ENCODE measurements at regions not wholly inside any gene's neighbourhood (a gene's known extent, or its start where the extent isn't known, plus 50 kb on each side); places are given as distances from the start of the nearest gene placed in this dataset.
"Not testable (repeated sequence)": the region's sequence is repeated elsewhere in the genome, so short reads cannot be mapped to it uniquely, and the experiment has no call there.

GRCh38 chrX:139360356-139360755 is 170.2 kb upstream of the F9 start:
- no peak for TF ChIP-seq POLR2AphosphoS5 (IDR thresholded peaks at IDR 0.05; ENCODE audit: borderline replicate concordance, low read depth, low read length)
- no peak for TF ChIP-seq EZH2 (IDR thresholded peaks at IDR 0.05)
- TF ChIP-seq FOXP2 (optimal IDR thresholded peaks at IDR 0.05; ENCODE audit: control extremely low read depth, extremely low read length, insufficient read depth), result no peak
- no peak for DNase-seq (ENCODE audit: low read depth, low spot score)
- Histone ChIP-seq H3K9me3 (ENCODE audit: low read depth, low read length) (no peaks in the 10 kb centered on the region), H3K27ac (no peak overlapping the region), H3K4me3 (no peak overlapping the region), H3K9ac (ENCODE audit: insufficient read length) (no peak overlapping the region), H3K36me3 (ENCODE audit: insufficient read depth, low read length) (no peaks in the 10 kb centered on the region)

GRCh38 chrX:139342594-139342991 is 187.9 kb upstream of the F9 start:
- H3K4me3 ChIP-seq, H3K27ac ChIP-seq: not testable (repeated sequence)

GRCh38 chrX:139341855-139342593 is 188.5 kb upstream of the F9 start:
- H3K9ac ChIP-seq (ENCODE audit: insufficient read length); H3K9me3 ChIP-seq (ENCODE audit: low read depth, low read length): not testable (repeated sequence)

More at GRCh38 chrX:139342594-139342991, 187.9 kb upstream of the F9 start:
- H3K36me3 ChIP-seq (ENCODE audit: insufficient read depth, low read length); H3K9ac ChIP-seq (ENCODE audit: insufficient read length); DNase-seq (ENCODE audit: low read depth, low spot score); H3K9me3 ChIP-seq (ENCODE audit: low read depth, low read length): not testable (repeated sequence)

DNA sequence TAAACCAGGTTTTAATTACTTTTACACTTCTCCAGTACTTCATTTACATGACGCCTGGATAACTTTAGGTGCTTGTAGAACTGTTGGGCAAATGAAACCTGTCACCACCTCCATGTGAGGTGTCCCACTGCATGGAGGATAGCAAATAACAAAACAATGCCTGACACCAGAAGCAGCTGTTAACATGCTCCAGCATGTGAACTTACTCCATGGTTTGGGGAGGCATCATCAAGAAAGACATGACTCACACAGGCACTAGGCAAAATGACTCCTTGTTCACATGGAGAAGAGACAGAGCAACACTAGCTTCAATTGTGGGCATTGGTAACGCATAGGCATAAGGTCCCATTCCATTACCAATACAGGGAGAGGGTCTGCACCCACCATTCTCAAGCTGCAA is 198.1 kb upstream of the F9 start:
- no peaks in the 10 kb centered on the region for H3K36me3 ChIP-seq (ENCODE audit: insufficient read depth, low read length)
- no peak overlapping the region for H3K4me3 ChIP-seq
- H3K27ac ChIP-seq, result no peak overlapping the region
- TF ChIP-seq EZH2 (IDR thresholded peaks at IDR 0.05) (no peak), FOXP2 (optimal IDR thresholded peaks at IDR 0.05; ENCODE audit: control extremely low read depth, extremely low read length, insufficient read depth) (no peak), POLR2AphosphoS5 (IDR thresholded peaks at IDR 0.05; ENCODE audit: borderline replicate concordance, low read depth, low read length) (no peak)
- no peak for DNase-seq (ENCODE audit: low read depth, low spot score)
- H3K9ac ChIP-seq (ENCODE audit: insufficient read length), result no peak overlapping the region
- no peaks in the 10 kb centered on the region for H3K9me3 ChIP-seq (ENCODE audit: low read depth, low read length)

More at GRCh38 chrX:139341855-139342593, 188.5 kb upstream of the F9 start:
- H3K36me3 ChIP-seq (ENCODE audit: insufficient read depth, low read length); H3K4me3 ChIP-seq; DNase-seq (ENCODE audit: low read depth, low spot score); H3K27ac ChIP-seq: not testable (repeated sequence)

GRCh38 chrX:139327355-139327754 is 203.2 kb upstream of the F9 start:
- TF ChIP-seq EZH2 (IDR thresholded peaks at IDR 0.05) (no peak), POLR2AphosphoS5 (IDR thresholded peaks at IDR 0.05; ENCODE audit: borderline replicate concordance, low read depth, low read length) (no peak), FOXP2 (optimal IDR thresholded peaks at IDR 0.05; ENCODE audit: control extremely low read depth, extremely low read length, insufficient read depth) (no peak)
- Histone ChIP-seq H3K36me3 (ENCODE audit: insufficient read depth, low read length) (no peaks in the 10 kb centered on the region), H3K27ac (no peak overlapping the region), H3K4me3 (no peak overlapping the region), H3K9ac (ENCODE audit: insufficient read length) (no peak overlapping the region), H3K9me3 (ENCODE audit: low read depth, low read length) (no peaks in the 10 kb centered on the region)
- DNase-seq (ENCODE audit: low read depth, low spot score), result no peak

- no peak for TF ChIP-seq POLR2AphosphoS5 (IDR thresholded peaks at IDR 0.05; ENCODE audit: borderline replicate concordance, low read depth, low read length)
- TF ChIP-seq FOXP2 (optimal IDR thresholded peaks at IDR 0.05; ENCODE audit: control extremely low read depth, extremely low read length, insufficient read depth), result no peak
- no peak for TF ChIP-seq EZH2 (IDR thresholded peaks at IDR 0.05)
- H3K9me3 ChIP-seq (ENCODE audit: low read depth, low read length), result no peaks in the 10 kb centered on the region
- DNase-seq (ENCODE audit: low read depth, low spot score), result no peak
- H3K36me3 ChIP-seq (ENCODE audit: insufficient read depth, low read length), result no peaks in the 10 kb centered on the region
- no peak overlapping the region for H3K9ac ChIP-seq (ENCODE audit: insufficient read length)
- no peak overlapping the region for H3K4me3 ChIP-seq
- H3K27ac ChIP-seq, result no peak overlapping the region
These were observed 205.8 kb upstream of the F9 start for GRCh38 chrX:139324756-139325155.

GRCh38 chrX:139320661-139321354 is 209.7 kb upstream of the F9 start:
- H3K4me3 ChIP-seq; H3K36me3 ChIP-seq (ENCODE audit: insufficient read depth, low read length); DNase-seq (ENCODE audit: low read depth, low spot score); H3K27ac ChIP-seq; H3K9ac ChIP-seq (ENCODE audit: insufficient read length); H3K9me3 ChIP-seq (ENCODE audit: low read depth, low read length): not testable (repeated sequence)

- H3K27ac ChIP-seq; H3K9ac ChIP-seq (ENCODE audit: insufficient read length); H3K4me3 ChIP-seq; H3K9me3 ChIP-seq (ENCODE audit: low read depth, low read length); DNase-seq (ENCODE audit: low read depth, low spot score); H3K36me3 ChIP-seq (ENCODE audit: insufficient read depth, low read length): not testable (repeated sequence)
These were observed 223.9 kb upstream of the F9 start for GRCh38 chrX:139306675-139307074.

GRCh38 chrX:139304471-139304870 is 226.1 kb upstream of the F9 start:
- TF ChIP-seq FOXP2 (optimal IDR thresholded peaks at IDR 0.05; ENCODE audit: control extremely low read depth, extremely low read length, insufficient read depth), result no peak
- TF ChIP-seq EZH2 (IDR thresholded peaks at IDR 0.05), result no peak
- no peak for TF ChIP-seq POLR2AphosphoS5 (IDR thresholded peaks at IDR 0.05; ENCODE audit: borderline replicate concordance, low read depth, low read length)
- no peak overlapping the region for H3K4me3 ChIP-seq
- no peak overlapping the region for H3K27ac ChIP-seq

More at GRCh38 chrX:139304471-139304870, 226.1 kb upstream of the F9 start:
- H3K36me3 ChIP-seq (ENCODE audit: insufficient read depth, low read length), result no peaks in the 10 kb centered on the region
- no peak for DNase-seq (ENCODE audit: low read depth, low spot score)
- no peak overlapping the region for H3K9ac ChIP-seq (ENCODE audit: insufficient read length)
- peaks cover 4% of the 10 kb centered on the region; the same call in 1 of the 2 replicates for H3K9me3 ChIP-seq (ENCODE audit: low read depth, low read length)

Measured in SK-N-MC (cell line).